WTC11 (cell line): ENCODE measurements at regions not wholly inside any gene's neighbourhood (a gene's known extent, or its start where the extent isn't known, plus 50 kb on each side); places are given as distances from the start of the nearest gene placed in this dataset.

Experiments used
- ATAC-seq: fragments of 200-7000 bp; cut with Tn5 transposase; 2 replicates; pipeline ENCODE4 v1.10.0; 2021; ENCODE audit warnings: mild to moderate bottlenecking, moderate library complexity
- CTCF ChIA-PET: fragments of 300-600 bp; sonication (Branson Sonifier 250); formaldehyde crosslinking; loops from one replicate; lab custom pipeline; 2021; ENCODE audit warnings: antibody characterized with exemption; lab: Charles Lee
- POLR2A ChIA-PET: fragments of 350-600 bp; sonication (Branson Sonifier 250); formaldehyde crosslinking; loops from one replicate; lab custom pipeline; 2021; ENCODE audit warnings: antibody characterized with exemption; lab: Charles Lee
- DNase-seq: peaks from one replicate; pipeline ENCODE4 v3.0.0; 2021; ENCODE audit warnings: low spot score
- H3K27ac Mint-ChIP-seq: 2 replicates; pipeline ENCODE4 v1.8.0; 2021; ENCODE audit warnings: mixed read lengths
- H3K27me3 Mint-ChIP-seq: 2 replicates; pipeline ENCODE4 v1.8.0; 2021; ENCODE audit warnings: low read depth, mild to moderate bottlenecking, moderate library complexity, mixed read lengths
- H3K36me3 Mint-ChIP-seq: 2 replicates; pipeline ENCODE4 v1.8.0; 2021; ENCODE audit warnings: mixed read lengths
- H3K4me1 Mint-ChIP-seq: 2 replicates; pipeline ENCODE4 v1.8.0; 2022; ENCODE audit warnings: mixed read lengths
- H3K4me3 Mint-ChIP-seq: 2 replicates; pipeline ENCODE4 v1.8.0; 2021; ENCODE audit warnings: mild to moderate bottlenecking, moderate library complexity, mixed read lengths
- H3K9me3 Mint-ChIP-seq: 2 replicates; pipeline ENCODE4 v1.8.0; 2021; ENCODE audit warnings: mixed read lengths
- CDX4 ChIP-seq: fragments of 250-450 bp; sonication (Bioruptor Pico); IDR thresholded peaks from 2 replicates; pipeline ENCODE4 v1.9.0; 2021; ENCODE audit warnings: moderate library complexity, mild to moderate bottlenecking, inconsistent platforms, borderline replicate concordance
- E2F1 ChIP-seq: sonication (generic); formaldehyde crosslinking; IDR thresholded peaks from 2 replicates; pipeline ENCODE4 v1.8.0; 2022; ENCODE audit warnings: mild to moderate bottlenecking, missing genetic modification reagents
- ESRRA ChIP-seq: sonication (generic); formaldehyde crosslinking; IDR thresholded peaks from 2 replicates; pipeline ENCODE4 v1.8.1; 2022; ENCODE audit warnings: mild to moderate bottlenecking, missing genetic modification reagents, borderline replicate concordance
- FOXK1 ChIP-seq: sonication (generic); formaldehyde crosslinking; IDR thresholded peaks from 2 replicates; pipeline ENCODE4 v1.8.0; 2022; ENCODE audit warnings: mild to moderate bottlenecking, moderate library complexity, missing genetic modification reagents
- FOXP4 ChIP-seq: sonication (generic); formaldehyde crosslinking; IDR thresholded peaks from 2 replicates; pipeline ENCODE4 v1.8.0; 2022; ENCODE audit warnings: mild to moderate bottlenecking, missing genetic modification reagents
- IRF2 ChIP-seq: sonication (generic); formaldehyde crosslinking; IDR thresholded peaks from 2 replicates; pipeline ENCODE4 v1.8.0; 2022; ENCODE audit warnings: low read depth, missing genetic modification reagents, borderline replicate concordance
- PRRX2 ChIP-seq: fragments of 250-450 bp; sonication (Bioruptor Pico); IDR thresholded peaks from 2 replicates; pipeline ENCODE4 v1.8.0; 2021; ENCODE audit warnings: mild to moderate bottlenecking
- TCF7 ChIP-seq: sonication (generic); formaldehyde crosslinking; IDR thresholded peaks from 2 replicates; pipeline ENCODE4 v1.8.0; 2022; ENCODE audit warnings: mild to moderate bottlenecking, low read depth, missing genetic modification reagents, moderate library complexity
- USF1 ChIP-seq: sonication (generic); formaldehyde crosslinking; IDR thresholded peaks from 2 replicates; pipeline ENCODE4 v1.8.0; 2022; ENCODE audit warnings: mild to moderate bottlenecking, missing genetic modification reagents
- ZBTB21 ChIP-seq: sonication (generic); formaldehyde crosslinking; IDR thresholded peaks from 2 replicates; pipeline ENCODE4 v1.8.1; 2023; ENCODE audit warnings: mild to moderate bottlenecking, missing genetic modification reagents, borderline replicate concordance
- ZNF219 ChIP-seq: sonication (generic); formaldehyde crosslinking; IDR thresholded peaks from 2 replicates; pipeline ENCODE4 v1.8.0; 2023; ENCODE audit warnings: missing genetic modification reagents, mild to moderate bottlenecking, borderline replicate concordance
- ZNF396 ChIP-seq: fragments of 250-450 bp; sonication (Bioruptor Pico); IDR thresholded peaks from 2 replicates; pipeline ENCODE4 v1.8.0; 2021; ENCODE audit warnings: mild to moderate bottlenecking, moderate library complexity, borderline replicate concordance
- ZNF532 ChIP-seq: fragments of 250-450 bp; sonication (Bioruptor Pico); IDR thresholded peaks from 2 replicates; pipeline ENCODE4 v1.9.0; 2021; ENCODE audit warnings: mild to moderate bottlenecking, borderline replicate concordance
- ZSCAN18 ChIP-seq: fragments of 250-450 bp; sonication (Bioruptor Pico); IDR thresholded peaks from 2 replicates; pipeline ENCODE4 v2.1.2; 2022; ENCODE audit warnings: mild to moderate bottlenecking, moderate library complexity

GRCh38 chr4:4625488-4625887 lies 83.6 kb upstream of the STX18 start:
- Mint-ChIP-seq H3K4me1 (peaks cover 5% of the 10 kb centered on the region), H3K36me3 (no peaks in the 10 kb centered on the region), H3K27me3 (no peaks in the 10 kb centered on the region), H3K9me3 (no peaks in the 10 kb centered on the region; the same call in 1 of the 2 replicates), H3K4me3 (no peak overlapping the region), H3K27ac (no peak overlapping the region)
- CTCF ChIA-PET, result no interaction called here
- ATAC-seq, result no peak
- no peak for TF ChIP-seq ESRRA (CRISPR knock-in tag)
- no peak for TF ChIP-seq IRF2 (CRISPR knock-in tag)
- no peak for TF ChIP-seq FOXK1 (CRISPR knock-in tag)
- no peak for TF ChIP-seq ZSCAN18 (CRISPR knock-in tag)
- TF ChIP-seq TCF7 (CRISPR knock-in tag), result no peak
- no peak for DNase-seq
- POLR2A ChIA-PET, result interaction anchor here (0.5 kb wide), 1 partner anchor 12 kb away, joined by 3 read pairs; no protein-coding TSS in a partner anchor

GRCh38 chr4:4624276-4624897 lies 82.5 kb upstream of the STX18 start:
- no peaks in the 10 kb centered on the region for H3K27me3 Mint-ChIP-seq
- CTCF ChIA-PET, result no interaction called here
- no peak for TF ChIP-seq ZNF532 (CRISPR knock-in tag)
- TF ChIP-seq E2F1 (CRISPR knock-in tag), result no peak
- TF ChIP-seq FOXP4 (CRISPR knock-in tag), result no peak
- TF ChIP-seq ZBTB21 (CRISPR knock-in tag), result no peak
- TF ChIP-seq CDX4 (CRISPR knock-in tag), result no peak
- TF ChIP-seq PRRX2 (CRISPR knock-in tag), result no peak
- TF ChIP-seq USF1 (CRISPR knock-in tag), result no peak
- no peak for TF ChIP-seq ZNF396 (CRISPR knock-in tag)
- no peak for TF ChIP-seq ZNF219

More at GRCh38 chr4:4624276-4624897, 82.5 kb upstream of the STX18 start:
- Mint-ChIP-seq H3K4me3 (no peak overlapping the region), H3K9me3 (no peaks in the 10 kb centered on the region; the same call in 1 of the 2 replicates), H3K27ac (no peak overlapping the region), H3K36me3 (no peaks in the 10 kb centered on the region), H3K4me1 (peaks cover 5% of the 10 kb centered on the region)
- POLR2A ChIA-PET, result no interaction called here
- DNase-seq (no peak), ATAC-seq (no peak)
